SHP77 treated with DMSO at 0.1 percent for 48 hours (cell line): ENCODE measurements at regions not wholly inside any gene's neighbourhood (a gene's known extent, or its start where the extent isn't known, plus 50 kb on each side); places are given as distances from the start of the nearest gene placed in this dataset.

Experiments used
- DNase-seq: peaks from one replicate; lab custom pipeline; 2025; lab: John Stamatoyannopoulos, UW

- DNase-seq: no peak
Measured at GRCh38 chr1:188314557-188315137, 1485.9 kb downstream of the PLA2G4A start.

GRCh38 chr1:188317894-188318293, 1489.1 kb downstream of the PLA2G4A start:
- no peak for DNase-seq

GRCh38 chr1:188325211-188325610, 1496.5 kb downstream of the PLA2G4A start:
- DNase-seq: no peak

- DNase-seq: no peak
Measured at GRCh38 chr1:188343914-188344313, 1515.2 kb downstream of the PLA2G4A start.

DNA sequence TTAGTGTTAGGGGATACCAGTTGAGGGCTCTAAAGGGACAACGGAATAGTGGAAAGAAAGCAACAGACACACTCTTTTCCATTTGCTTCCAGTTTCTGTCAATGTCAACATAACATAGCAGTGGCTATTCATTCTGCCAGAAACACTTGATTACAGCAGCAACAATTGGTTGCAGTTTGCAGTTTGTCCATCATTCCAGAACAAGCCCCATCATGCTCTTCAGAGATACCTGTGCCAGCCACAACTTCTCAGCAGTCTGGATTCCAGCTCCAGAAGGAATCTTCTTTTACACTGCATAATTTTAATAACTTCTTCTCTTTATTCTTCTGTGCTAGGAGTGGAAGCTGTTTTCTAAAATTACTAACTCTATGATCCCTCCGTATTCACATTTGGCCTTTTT, 1521.4 kb downstream of the PLA2G4A start:
- DNase-seq: no peak

DNA sequence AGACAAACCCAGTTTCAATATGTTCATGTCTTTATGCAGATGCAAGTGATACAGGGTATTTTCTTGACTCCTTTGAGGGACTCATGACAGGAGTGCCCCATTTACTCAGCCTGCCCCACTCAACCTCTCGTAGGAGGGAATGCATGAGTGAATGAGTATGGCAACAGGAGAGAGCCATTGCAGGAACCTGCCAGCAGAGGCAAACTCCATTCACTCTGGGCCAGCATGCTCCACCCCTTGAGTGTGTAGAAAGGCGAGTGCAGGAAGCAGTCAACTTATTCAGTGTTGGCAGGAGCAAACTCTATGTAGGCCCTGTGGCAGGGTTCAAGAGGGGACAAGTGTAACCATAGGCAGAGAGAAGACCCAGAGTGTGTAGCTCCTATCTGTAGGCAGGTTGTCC, 1526.3 kb downstream of the PLA2G4A start:
- no peak for DNase-seq

- no peak for DNase-seq
Measured at GRCh38 chr1:188355847-188356246, 1527.1 kb downstream of the PLA2G4A start.

GRCh38 chr1:188359315-188359714, 1530.6 kb downstream of the PLA2G4A start:
- DNase-seq: no peak

- no peak for DNase-seq
Measured at GRCh38 chr1:188363943-188364342, 1535.2 kb downstream of the PLA2G4A start.

DNA sequence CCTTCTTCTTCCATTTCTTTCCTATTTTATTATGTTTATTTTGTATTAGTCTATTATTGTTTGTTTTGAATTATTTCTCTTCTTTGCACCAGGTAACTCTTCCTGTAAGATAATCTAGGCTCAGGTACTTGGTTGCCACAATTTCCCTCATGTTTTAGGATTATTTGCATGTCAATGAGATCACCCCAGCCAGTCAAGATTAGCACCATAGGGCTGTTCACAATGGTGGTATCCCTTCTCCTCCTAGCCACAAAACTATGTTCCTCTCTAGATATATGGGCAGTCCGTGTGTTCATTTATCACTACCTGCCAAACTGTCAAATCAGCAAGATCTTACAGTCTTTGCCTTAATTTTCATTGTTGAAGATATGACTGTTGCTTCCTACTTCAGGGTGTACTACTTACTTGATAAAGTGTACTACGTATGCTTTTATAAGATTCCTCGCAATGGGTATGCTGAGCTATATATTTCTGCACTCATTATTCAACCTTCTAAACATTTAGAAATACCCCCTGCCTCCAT, 1536.2 kb downstream of the PLA2G4A start:
- no peak for DNase-seq

- DNase-seq: no peak
Measured at GRCh38 chr1:188365874-188366273, 1537.1 kb downstream of the PLA2G4A start.

GRCh38 chr1:188367661-188368060, 1538.9 kb downstream of the PLA2G4A start:
- DNase-seq: no peak

GRCh38 chr1:188371295-188371806, 1542.6 kb downstream of the PLA2G4A start:
- DNase-seq: no peak

GRCh38 chr1:188372821-188373220, 1544.1 kb downstream of the PLA2G4A start:
- DNase-seq: no peak

- no peak for DNase-seq
Measured at GRCh38 chr1:188382851-188383250, 1554.1 kb downstream of the PLA2G4A start.

- no peak for DNase-seq
Measured at GRCh38 chr1:188386161-188386560, 1557.4 kb downstream of the PLA2G4A start.

DNA sequence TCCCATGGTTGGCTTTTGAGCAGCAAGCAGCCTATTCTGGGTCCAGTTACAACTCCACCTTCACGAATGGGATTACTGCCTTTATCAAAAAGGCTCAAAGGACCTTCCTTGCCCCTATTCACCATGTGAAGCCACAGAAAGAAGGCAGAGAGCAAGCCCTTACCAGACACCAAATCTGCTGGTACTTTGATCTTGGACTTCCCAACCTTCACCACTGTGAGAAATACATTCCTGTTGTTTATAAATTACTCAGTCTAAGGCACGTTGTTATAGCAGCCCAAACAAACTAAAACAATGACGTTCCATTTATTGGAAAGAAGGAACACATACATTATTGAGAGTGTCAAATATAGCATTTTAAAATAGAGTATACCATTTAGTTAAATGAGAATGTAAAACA, 1557.9 kb downstream of the PLA2G4A start:
- no peak for DNase-seq

GRCh38 chr1:188394677-188395076, 1565.9 kb downstream of the PLA2G4A start:
- no peak for DNase-seq

DNA sequence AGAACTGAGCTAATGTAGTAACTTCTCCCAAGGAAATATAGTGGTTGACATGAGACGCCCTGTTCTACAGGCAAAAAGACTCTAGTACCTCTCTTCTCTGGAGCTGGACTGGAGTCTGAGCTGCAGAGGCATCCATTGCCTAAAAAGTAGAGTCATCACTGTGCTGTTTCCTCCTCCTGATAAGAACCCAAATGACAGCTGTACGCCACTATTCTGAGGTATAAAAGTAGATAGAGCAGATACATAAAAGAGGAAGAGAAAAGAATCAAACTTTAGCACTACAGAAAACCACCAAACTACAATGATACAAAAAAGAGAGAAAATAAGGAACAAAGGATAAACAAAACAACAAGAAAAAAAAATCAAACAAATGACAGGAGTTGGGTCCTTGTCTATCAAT, 1568.8 kb downstream of the PLA2G4A start:
- no peak for DNase-seq

DNA sequence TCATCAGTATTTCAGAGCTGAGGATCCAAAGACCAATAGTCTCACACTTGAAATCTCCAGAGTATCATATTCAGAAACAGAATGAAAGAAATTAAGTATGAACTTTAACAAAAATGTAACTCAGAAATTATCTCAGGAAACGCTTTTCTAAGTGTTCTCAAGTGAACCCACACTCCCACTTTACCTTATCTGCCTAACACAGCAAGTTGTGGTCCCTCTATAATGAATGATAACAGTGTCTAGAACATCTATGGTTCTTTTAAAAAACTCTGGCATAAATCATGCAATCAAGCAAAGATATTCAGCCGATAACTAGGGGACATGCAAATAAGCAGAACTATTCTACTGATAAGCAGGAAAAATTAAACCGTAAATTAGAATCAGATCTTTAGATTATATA, 1574.2 kb downstream of the PLA2G4A start:
- DNase-seq: no peak

GRCh38 chr1:188406636-188407035, 1577.9 kb downstream of the PLA2G4A start:
- DNase-seq: no peak

- DNase-seq: no peak
Measured at GRCh38 chr1:188420177-188420576, 1591.4 kb downstream of the PLA2G4A start.

DNA sequence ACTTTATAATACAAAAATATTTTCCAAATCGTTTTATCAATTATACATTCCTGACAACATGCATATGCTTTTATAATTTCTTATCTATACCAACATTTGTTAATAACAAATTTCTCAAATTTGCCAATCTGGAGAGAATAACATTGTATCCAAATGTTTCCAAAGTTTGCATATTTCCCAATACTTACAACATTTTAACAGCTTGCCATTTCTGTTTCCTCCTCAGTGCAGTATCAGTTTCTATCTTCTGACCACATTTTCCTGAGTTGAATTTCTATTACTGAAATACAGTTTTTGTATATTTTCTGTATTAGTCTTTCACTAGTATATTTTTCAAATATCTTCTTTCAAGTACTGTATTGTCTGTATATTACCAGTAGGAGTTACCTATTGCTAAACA, 1594.3 kb downstream of the PLA2G4A start:
- no peak for DNase-seq

DNA sequence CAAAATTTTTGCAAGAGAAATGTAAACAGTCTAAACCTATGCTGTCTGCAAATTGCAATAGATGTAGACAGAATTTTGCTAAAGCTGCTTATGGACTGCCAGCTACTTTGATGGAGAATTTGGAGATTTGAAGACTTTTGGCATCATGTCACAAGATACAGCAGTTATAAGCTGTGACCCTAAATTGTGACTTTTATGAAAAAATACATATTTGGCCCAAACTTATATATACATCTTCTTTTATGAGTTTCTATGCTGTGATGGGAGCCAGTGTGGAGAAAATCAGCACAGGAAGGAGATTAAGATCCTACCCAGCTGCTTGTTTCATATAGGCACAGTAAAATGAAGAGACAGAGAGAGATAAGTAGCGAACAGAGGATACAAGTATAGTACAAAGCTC, 1595.4 kb downstream of the PLA2G4A start:
- DNase-seq: no peak
